PC-3 (cell line): ENCODE measurements at regions not wholly inside any gene's neighbourhood (a gene's known extent, or its start where the extent isn't known, plus 50 kb on each side); places are given as distances from the start of the nearest gene placed in this dataset.

ENCODE experiments used
- ATAC-seq: fragments of 200-7000 bp; cut with Tn5 transposase; 2 replicates; pipeline ENCODE4 v1.9.1; 2020; ENCODE audit warnings: mild to moderate bottlenecking, moderate library complexity
- BruUV-seq: library from RNA; stranded (reverse); fragments of 400-500 nt; replicated peaks from 2 replicates; lab custom pipeline; 2021; lab: Mats Ljungman, UMichigan
- CTCF ChIA-PET: fragments of 300-600 bp; sonication (Branson Sonifier 250); formaldehyde crosslinking; loops from one replicate; lab custom pipeline; 2022; ENCODE audit warnings: antibody characterized with exemption; lab: Charles Lee
- POLR2A ChIA-PET: fragments of 300-600 bp; sonication (Branson Sonifier 250); formaldehyde crosslinking; loops from one replicate; lab custom pipeline; 2022; ENCODE audit warnings: antibody characterized with exemption; ENCODE audit not compliant: unreplicated experiment; lab: Charles Lee
- DNase-seq: peaks from one replicate; pipeline ENCODE4 v3.0.0-alpha.2; 2015
- H2AFZ ChIP-seq: fragments of 300-600 bp; sonication (generic); 2 replicates; pipeline ENCODE4 v1.6.0; 2016; ENCODE audit warnings: antibody characterized with exemption, low read length
- H3F3A ChIP-seq: fragments of 300-600 bp; sonication (generic); one replicate; pipeline ENCODE4 v1.6.0; 2017; ENCODE audit warnings: antibody characterized with exemption, low read length, control low read depth, mild to moderate bottlenecking; ENCODE audit not compliant: unreplicated experiment
- H3K27ac ChIP-seq: fragments of 300-600 bp; sonication (generic); 2 replicates; pipeline ENCODE4 v1.5.1; 2016; ENCODE audit warnings: mild to moderate bottlenecking, low read length
- H3K27me3 ChIP-seq: fragments of 300-600 bp; sonication (generic); 2 replicates; pipeline ENCODE4 v1.6.1; 2016; ENCODE audit warnings: low read length, mixed read lengths
- H3K36me3 ChIP-seq: fragments of 300-600 bp; sonication (generic); 2 replicates; pipeline ENCODE4 v1.6.1; 2016; ENCODE audit warnings: low read depth, mixed run types, low read length, mixed read lengths
- H3K4me1 ChIP-seq: fragments of 300-600 bp; sonication (generic); 2 replicates; pipeline ENCODE4 v1.5.1; 2016; ENCODE audit warnings: low read length; ENCODE audit not compliant: insufficient read depth
- H3K4me2 ChIP-seq: fragments of 300-600 bp; sonication (generic); 2 replicates; pipeline ENCODE4 v1.6.0; 2016; ENCODE audit warnings: low read length
- H3K4me3 ChIP-seq: fragments of 300-600 bp; sonication (generic); 2 replicates; pipeline ENCODE4 v1.5.1; 2016; ENCODE audit warnings: mild to moderate bottlenecking, low read length, mixed read lengths
- H3K79me2 ChIP-seq: fragments of 300-600 bp; sonication (generic); 2 replicates; pipeline ENCODE4 v1.6.1; 2017; ENCODE audit warnings: low read length, mixed read lengths
- H3K9ac ChIP-seq: fragments of 300-600 bp; sonication (generic); 2 replicates; pipeline ENCODE4 v1.6.0; 2016; ENCODE audit warnings: mild to moderate bottlenecking, low read length
- H3K9me2 ChIP-seq: fragments of 300-600 bp; sonication (generic); replicated peaks from 2 replicates; pipeline ENCODE4 v1.6.1; 2016; ENCODE audit warnings: mixed run types, low read length, mixed read lengths
- H3K9me3 ChIP-seq: fragments of 300-600 bp; sonication (generic); 2 replicates; pipeline ENCODE4 v1.6.1; 2016; ENCODE audit warnings: low read length, mixed read lengths
- H4K20me1 ChIP-seq: fragments of 300-600 bp; sonication (generic); 2 replicates; pipeline ENCODE4 v1.6.1; 2016; ENCODE audit warnings: low read length, mixed read lengths
- EZH2 ChIP-seq: fragments of 300-600 bp; sonication (generic); IDR thresholded peaks from one replicate; pipeline ENCODE4 v1.6.1; 2017; ENCODE audit warnings: antibody characterized with exemption, mild to moderate bottlenecking, low read length; ENCODE audit not compliant: unreplicated experiment
- EZH2phosphoT487 ChIP-seq: fragments of 300-600 bp; sonication (generic); IDR thresholded peaks from 2 replicates; pipeline ENCODE4 v1.6.1; 2018; ENCODE audit warnings: mild to moderate bottlenecking, antibody characterized with exemption, low read length, borderline replicate concordance
- intact Hi-C: fragments of 100-400 bp; cut with micrococcal nuclease; formaldehyde crosslinking; loops from 2 replicates; pipeline ENCODE4 v1.9.0; 2023
- TF ChIP-seq, protein P1 (sequence below): fragments of 300-600 bp; sonication (generic); conservative IDR thresholded peaks from 2 replicates; pipeline ENCODE4 v1.5.1; 2017; ENCODE audit warnings: antibody characterized with exemption, low read depth, mild to moderate bottlenecking, low read length

DNA sequence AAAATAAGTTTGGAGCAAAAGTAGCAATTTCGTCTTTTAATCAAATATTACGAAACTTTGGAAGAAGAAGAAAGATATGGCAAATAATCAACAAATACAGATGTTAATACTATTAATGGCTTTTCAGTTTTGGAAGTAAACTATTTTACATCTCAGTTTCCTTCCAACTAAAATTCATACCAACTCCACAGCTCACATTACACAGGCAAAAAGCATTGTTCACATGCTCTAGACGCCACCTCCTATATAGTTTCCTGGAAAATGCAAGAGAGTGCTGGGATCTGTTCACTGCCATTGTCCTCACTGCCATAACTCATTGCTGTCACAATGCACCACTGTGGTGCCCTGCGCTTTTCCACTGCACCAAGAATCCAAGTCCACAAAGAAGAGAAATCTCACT is 149.0 kb upstream of the FTMT start:
- TF ChIP-seq, protein P1, sequence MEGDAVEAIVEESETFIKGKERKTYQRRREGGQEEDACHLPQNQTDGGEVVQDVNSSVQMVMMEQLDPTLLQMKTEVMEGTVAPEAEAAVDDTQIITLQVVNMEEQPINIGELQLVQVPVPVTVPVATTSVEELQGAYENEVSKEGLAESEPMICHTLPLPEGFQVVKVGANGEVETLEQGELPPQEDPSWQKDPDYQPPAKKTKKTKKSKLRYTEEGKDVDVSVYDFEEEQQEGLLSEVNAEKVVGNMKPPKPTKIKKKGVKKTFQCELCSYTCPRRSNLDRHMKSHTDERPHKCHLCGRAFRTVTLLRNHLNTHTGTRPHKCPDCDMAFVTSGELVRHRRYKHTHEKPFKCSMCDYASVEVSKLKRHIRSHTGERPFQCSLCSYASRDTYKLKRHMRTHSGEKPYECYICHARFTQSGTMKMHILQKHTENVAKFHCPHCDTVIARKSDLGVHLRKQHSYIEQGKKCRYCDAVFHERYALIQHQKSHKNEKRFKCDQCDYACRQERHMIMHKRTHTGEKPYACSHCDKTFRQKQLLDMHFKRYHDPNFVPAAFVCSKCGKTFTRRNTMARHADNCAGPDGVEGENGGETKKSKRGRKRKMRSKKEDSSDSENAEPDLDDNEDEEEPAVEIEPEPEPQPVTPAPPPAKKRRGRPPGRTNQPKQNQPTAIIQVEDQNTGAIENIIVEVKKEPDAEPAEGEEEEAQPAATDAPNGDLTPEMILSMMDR, result no peak
- TF ChIP-seq EZH2phosphoT487, result no peak
- TF ChIP-seq EZH2, result no peak
- intact Hi-C loops, result no loop called here
- Histone ChIP-seq H3K9ac (no peak overlapping the region), H3K4me1 (no peaks in the 10 kb centered on the region), H3K4me3 (no peak overlapping the region), H3K9me2 (no peaks in the 10 kb centered on the region), H3K27me3 (no peaks in the 10 kb centered on the region), H3K27ac (no peak overlapping the region), H3F3A (no peaks in the 10 kb centered on the region), H3K9me3 (no peaks in the 10 kb centered on the region), H2AFZ (no peak overlapping the region), H3K36me3 (no peaks in the 10 kb centered on the region), H4K20me1 (no peaks in the 10 kb centered on the region), H3K4me2 (no peak overlapping the region), H3K79me2 (no peaks in the 10 kb centered on the region)
- POLR2A ChIA-PET, result no interaction called here
- no TSS peak for BruUV-seq
- ATAC-seq (no peak), DNase-seq (no peak)
- CTCF ChIA-PET, result no interaction called here

DNA sequence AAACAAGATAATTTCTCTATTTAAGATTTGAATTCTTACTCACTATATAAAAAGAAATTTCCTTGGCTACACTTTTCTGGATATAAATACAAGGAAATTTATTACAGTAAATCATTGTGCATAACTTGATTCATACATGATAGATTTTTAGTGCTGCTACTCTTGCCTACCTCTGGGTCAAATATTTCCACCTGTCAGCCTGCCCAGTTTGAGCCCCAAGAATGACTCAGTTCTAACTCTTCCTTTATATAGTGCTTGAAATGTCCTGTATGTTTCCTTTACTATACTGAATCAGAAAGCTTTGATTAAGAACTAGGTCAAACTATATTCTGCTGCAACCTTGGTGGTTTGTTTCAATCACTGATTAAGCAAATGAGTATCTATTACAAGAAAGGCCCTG is 147.4 kb upstream of the FTMT start:
- no peak for ATAC-seq
- CTCF ChIA-PET, result no interaction called here
- Histone ChIP-seq H3F3A (no peaks in the 10 kb centered on the region), H3K36me3 (no peaks in the 10 kb centered on the region), H3K79me2 (no peaks in the 10 kb centered on the region), H3K4me1 (no peaks in the 10 kb centered on the region), H3K4me2 (no peak overlapping the region), H3K9me2 (no peaks in the 10 kb centered on the region), H2AFZ (no peak overlapping the region), H3K9me3 (no peaks in the 10 kb centered on the region), H3K27me3 (no peaks in the 10 kb centered on the region), H4K20me1 (no peaks in the 10 kb centered on the region), H3K27ac (no peak overlapping the region), H3K9ac (no peak overlapping the region), H3K4me3 (no peak overlapping the region)
- no peak for TF ChIP-seq EZH2phosphoT487
- TF ChIP-seq, protein P1, result no peak
- TF ChIP-seq EZH2, result no peak
- no peak for DNase-seq
- BruUV-seq, result no TSS peak
- intact Hi-C loops, result no loop called here
- POLR2A ChIA-PET, result no interaction called here

DNA sequence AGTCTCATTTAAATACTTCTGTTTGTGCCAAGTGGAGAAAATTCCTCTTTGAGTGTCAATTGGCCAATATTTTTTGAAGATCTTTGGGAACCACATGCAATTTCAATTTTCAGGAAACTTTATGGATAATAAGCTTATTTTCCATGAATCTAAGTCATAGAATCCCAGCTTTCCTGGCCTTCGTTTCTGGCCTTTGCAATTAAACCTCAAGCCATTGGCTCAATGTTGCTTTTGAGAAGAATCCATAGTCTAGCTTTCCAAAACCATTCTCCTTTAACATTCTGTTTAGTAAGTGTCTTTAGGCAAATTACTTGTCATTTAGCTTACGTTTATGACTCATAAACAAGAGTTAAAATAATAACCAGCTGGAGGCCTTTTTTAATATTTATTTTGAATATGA is 145.0 kb upstream of the FTMT start:
- no peaks in the 10 kb centered on the region for H3K9me3 ChIP-seq
- no peak overlapping the region for H3K4me3 ChIP-seq
- no peaks in the 10 kb centered on the region for H3K27me3 ChIP-seq
- H3K4me1 ChIP-seq, result no peaks in the 10 kb centered on the region
- no peaks in the 10 kb centered on the region for H4K20me1 ChIP-seq
- POLR2A ChIA-PET, result no interaction called here
- no peak overlapping the region for H3K9ac ChIP-seq
- no peak overlapping the region for H2AFZ ChIP-seq
- no peaks in the 10 kb centered on the region for H3K79me2 ChIP-seq
- DNase-seq (no peak), ATAC-seq (no peak)
- intact Hi-C loops, result no loop called here
- CTCF ChIA-PET, result no interaction called here
- H3K9me2 ChIP-seq, result no peaks in the 10 kb centered on the region
- no peak overlapping the region for H3K27ac ChIP-seq
- TF ChIP-seq, protein P1, result no peak
- TF ChIP-seq EZH2, result no peak
- TF ChIP-seq EZH2phosphoT487, result no peak
- no peaks in the 10 kb centered on the region for H3K36me3 ChIP-seq
- no TSS peak for BruUV-seq
- no peak overlapping the region for H3K4me2 ChIP-seq
- H3F3A ChIP-seq, result no peaks in the 10 kb centered on the region
